Left ventricle myocardium inferior (tissue), 1 donor: ENCODE measurements at regions not wholly inside any gene's neighbourhood (a gene's known extent, or its start where the extent isn't known, plus 50 kb on each side); places are given as distances from the start of the nearest gene placed in this dataset.

Experiments
- DNase-seq: peaks from one replicate; pipeline ENCODE4 v3.0.0-alpha.2; 2020
- H3K27ac ChIP-seq: fragments of 200-600 bp; replicated peaks from 2 replicates; pipeline ENCODE4 v1.8.0; 2021
- H3K27me3 ChIP-seq: fragments of 200-600 bp; 2 replicates; pipeline ENCODE4 v1.8.0; 2021; ENCODE audit warnings: low read depth
- H3K36me3 ChIP-seq: fragments of 200-600 bp; 2 replicates; pipeline ENCODE4 v1.8.0; 2021
- H3K4me1 ChIP-seq: fragments of 200-600 bp; 2 replicates; pipeline ENCODE4 v1.8.0; 2021
- H3K4me3 ChIP-seq: fragments of 200-600 bp; 2 replicates; pipeline ENCODE4 v1.8.0; 2021; ENCODE audit warnings: mild to moderate bottlenecking, moderate library complexity
- H3K9me3 ChIP-seq: fragments of 200-600 bp; replicated peaks from 2 replicates; pipeline ENCODE4 v1.8.0; 2021
- CTCF ChIP-seq: fragments of 200-600 bp; IDR thresholded peaks from 2 replicates; pipeline ENCODE4 v1.8.0; 2021; ENCODE audit warnings: antibody characterized with exemption, mild to moderate bottlenecking, borderline replicate concordance
- intact Hi-C: fragments of 100-400 bp; cut with micrococcal nuclease; formaldehyde crosslinking; loops from one replicate; pipeline ENCODE4 v1.11.0; 2022
- donor health status: DM: no; HTN: yes; CAD: no; lungs with severe emphysema.

GRCh38 chr6:18555750-18556149 lies 168.6 kb downstream of the RNF144B start:
- Histone ChIP-seq H3K4me1 (no peaks in the 10 kb centered on the region), H3K9me3 (no peaks in the 10 kb centered on the region), H3K27ac (no peak overlapping the region), H3K36me3 (no peaks in the 10 kb centered on the region), H3K27me3 (peaks cover 24% of the 10 kb centered on the region), H3K4me3 (no peak overlapping the region)
- intact Hi-C loops, result no loop called here
- no peak for TF ChIP-seq CTCF
- no peak for DNase-seq

GRCh38 chr6:18561037-18561750 lies 174.0 kb downstream of the RNF144B start:
- TF ChIP-seq CTCF, result no peak
- Histone ChIP-seq H3K4me1 (no peaks in the 10 kb centered on the region), H3K4me3 (no peak overlapping the region), H3K27ac (no peak overlapping the region), H3K36me3 (no peaks in the 10 kb centered on the region), H3K27me3 (peaks cover 30% of the 10 kb centered on the region), H3K9me3 (no peaks in the 10 kb centered on the region)
- intact Hi-C loops, result no loop called here
- no peak for DNase-seq

GRCh38 chr6:18562726-18563125 lies 175.6 kb downstream of the RNF144B start:
- H3K27ac ChIP-seq, result no peak overlapping the region
- H3K4me1 ChIP-seq, result no peaks in the 10 kb centered on the region
- no peak for DNase-seq
- H3K4me3 ChIP-seq, result no peak overlapping the region
- no peak for TF ChIP-seq CTCF
- H3K27me3 ChIP-seq, result peaks cover 21% of the 10 kb centered on the region
- peaks cover 10% of the 10 kb centered on the region for H3K9me3 ChIP-seq
- intact Hi-C loops, result no loop called here
- H3K36me3 ChIP-seq, result no peaks in the 10 kb centered on the region

- Histone ChIP-seq H3K36me3 (no peaks in the 10 kb centered on the region), H3K4me1 (no peaks in the 10 kb centered on the region), H3K27ac (no peak overlapping the region), H3K4me3 (no peak overlapping the region), H3K9me3 (peaks cover 10% of the 10 kb centered on the region), H3K27me3 (peaks cover 16% of the 10 kb centered on the region)
- intact Hi-C loops, result no loop called here
- no peak for DNase-seq
- TF ChIP-seq CTCF, result no peak
Measured at GRCh38 chr6:18564775-18565174, 177.6 kb downstream of the RNF144B start.

GRCh38 chr6:18565231-18565630 lies 178.1 kb downstream of the RNF144B start:
- no peak for TF ChIP-seq CTCF
- Histone ChIP-seq H3K4me3 (no peak overlapping the region), H3K27me3 (peaks cover 12% of the 10 kb centered on the region), H3K36me3 (no peaks in the 10 kb centered on the region), H3K9me3 (peaks cover 10% of the 10 kb centered on the region), H3K4me1 (no peaks in the 10 kb centered on the region), H3K27ac (no peak overlapping the region)
- no peak for DNase-seq
- intact Hi-C loops, result no loop called here
